ENCODE measurements at regions not wholly inside any gene's neighbourhood (a gene's known extent, or its start where the extent isn't known, plus 50 kb on each side); places are given as distances from the start of the nearest gene placed in this dataset.

DNA sequence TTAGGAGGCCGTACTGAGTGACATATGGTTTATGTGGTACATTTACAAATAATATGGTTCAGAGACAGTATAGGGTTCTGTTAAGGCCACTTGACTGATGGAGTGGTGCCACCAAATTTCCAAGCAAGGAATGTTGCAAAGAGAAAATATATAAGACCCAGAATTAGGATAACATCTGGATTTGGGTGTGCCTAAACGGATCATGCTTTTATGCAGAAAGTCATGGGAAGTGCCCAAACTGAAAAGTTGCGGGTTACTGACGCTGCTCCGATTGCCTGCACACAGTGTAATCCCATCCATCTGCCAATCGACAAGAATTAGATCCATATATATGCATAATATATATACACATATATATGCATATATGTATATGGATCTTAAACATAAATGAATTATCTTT lies 138.4 kb upstream of the DCN start:
- H3K36me3 Mint-ChIP-seq = peaks cover 3% of the 10 kb centered on the region
- H3K9me3 Mint-ChIP-seq = peaks cover 17% of the 10 kb centered on the region
- TF ChIP-seq, protein P1, sequence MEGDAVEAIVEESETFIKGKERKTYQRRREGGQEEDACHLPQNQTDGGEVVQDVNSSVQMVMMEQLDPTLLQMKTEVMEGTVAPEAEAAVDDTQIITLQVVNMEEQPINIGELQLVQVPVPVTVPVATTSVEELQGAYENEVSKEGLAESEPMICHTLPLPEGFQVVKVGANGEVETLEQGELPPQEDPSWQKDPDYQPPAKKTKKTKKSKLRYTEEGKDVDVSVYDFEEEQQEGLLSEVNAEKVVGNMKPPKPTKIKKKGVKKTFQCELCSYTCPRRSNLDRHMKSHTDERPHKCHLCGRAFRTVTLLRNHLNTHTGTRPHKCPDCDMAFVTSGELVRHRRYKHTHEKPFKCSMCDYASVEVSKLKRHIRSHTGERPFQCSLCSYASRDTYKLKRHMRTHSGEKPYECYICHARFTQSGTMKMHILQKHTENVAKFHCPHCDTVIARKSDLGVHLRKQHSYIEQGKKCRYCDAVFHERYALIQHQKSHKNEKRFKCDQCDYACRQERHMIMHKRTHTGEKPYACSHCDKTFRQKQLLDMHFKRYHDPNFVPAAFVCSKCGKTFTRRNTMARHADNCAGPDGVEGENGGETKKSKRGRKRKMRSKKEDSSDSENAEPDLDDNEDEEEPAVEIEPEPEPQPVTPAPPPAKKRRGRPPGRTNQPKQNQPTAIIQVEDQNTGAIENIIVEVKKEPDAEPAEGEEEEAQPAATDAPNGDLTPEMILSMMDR (IDR thresholded peaks at IDR 0.05; ENCODE audit: unreplicated experiment) = no peak
- no peak overlapping the region for H3K27ac Mint-ChIP-seq
- H3K27me3 Mint-ChIP-seq (ENCODE audit: low read depth) = no peaks in the 10 kb centered on the region
- no peak overlapping the region for H3K4me3 Mint-ChIP-seq
- peaks cover 33% of the 10 kb centered on the region for H3K4me1 Mint-ChIP-seq
- DNase-seq (ENCODE audit: low spot score in 2 of 2, unreplicated experiment in 2 of 2) = no peak

DNA sequence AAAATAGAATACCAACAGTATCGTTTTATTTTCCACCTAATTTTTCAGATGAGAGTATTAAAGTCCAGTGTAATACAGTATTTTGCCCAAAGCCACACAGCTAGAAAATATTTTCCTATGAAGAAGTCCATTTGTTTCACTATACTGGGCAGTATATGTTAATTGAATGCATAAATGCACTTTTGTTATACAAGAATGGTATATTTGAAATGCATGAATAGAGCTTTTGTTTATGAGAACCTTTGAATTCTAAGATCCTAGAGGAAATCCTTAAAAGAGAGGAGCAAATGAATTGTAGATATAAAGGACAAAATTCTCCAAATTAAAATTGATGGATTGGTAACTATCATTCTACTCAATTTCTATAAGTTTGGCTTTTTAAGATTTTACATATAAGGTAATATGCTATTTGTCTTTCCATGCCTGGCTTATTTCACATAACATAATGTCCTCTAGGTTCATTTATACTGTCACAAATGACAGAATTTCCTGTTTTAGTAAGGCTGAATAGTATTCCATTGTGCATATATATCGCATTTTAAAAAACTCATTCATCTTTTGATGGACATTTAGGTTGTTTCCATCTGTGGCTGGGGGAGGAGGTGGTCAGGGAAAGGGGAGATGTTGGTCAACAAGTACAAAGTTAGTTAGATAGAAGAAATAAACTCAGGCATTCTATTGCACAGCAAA lies 136.6 kb upstream of the DCN start:
- H3K4me1 Mint-ChIP-seq = peaks cover 21% of the 10 kb centered on the region
- TF ChIP-seq, protein P1 (IDR thresholded peaks at IDR 0.05; ENCODE audit: unreplicated experiment) = no peak
- no peak overlapping the region for H3K27ac Mint-ChIP-seq
- no peak for DNase-seq (ENCODE audit: low spot score in 2 of 2, unreplicated experiment in 2 of 2)
- peaks cover 27% of the 10 kb centered on the region for H3K9me3 Mint-ChIP-seq
- H3K36me3 Mint-ChIP-seq = peaks cover 6% of the 10 kb centered on the region
- no peak overlapping the region for H3K4me3 Mint-ChIP-seq
- H3K27me3 Mint-ChIP-seq (ENCODE audit: low read depth) = no peaks in the 10 kb centered on the region

DNA sequence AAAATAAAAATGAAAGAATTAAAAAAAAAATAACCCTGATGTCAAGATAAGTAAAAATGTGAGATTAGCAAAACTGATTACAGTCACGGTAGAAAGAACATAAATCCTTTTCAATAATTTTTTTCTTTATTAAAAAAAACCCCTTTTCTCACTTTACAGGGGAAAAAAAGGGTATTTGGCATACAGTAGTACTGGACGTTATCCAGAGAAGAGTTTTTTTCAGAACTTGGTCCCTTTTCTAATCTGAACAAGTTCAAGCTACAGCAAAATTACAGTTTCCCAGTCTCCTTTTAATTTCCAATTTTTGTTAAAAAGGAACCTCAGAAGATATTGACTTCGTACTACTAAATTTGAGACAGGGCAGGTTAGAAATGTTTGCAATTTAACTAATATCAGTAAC lies 134.7 kb upstream of the DCN start:
- H3K4me3 Mint-ChIP-seq = no peak overlapping the region
- H3K27me3 Mint-ChIP-seq (ENCODE audit: low read depth) = no peaks in the 10 kb centered on the region

DNA sequence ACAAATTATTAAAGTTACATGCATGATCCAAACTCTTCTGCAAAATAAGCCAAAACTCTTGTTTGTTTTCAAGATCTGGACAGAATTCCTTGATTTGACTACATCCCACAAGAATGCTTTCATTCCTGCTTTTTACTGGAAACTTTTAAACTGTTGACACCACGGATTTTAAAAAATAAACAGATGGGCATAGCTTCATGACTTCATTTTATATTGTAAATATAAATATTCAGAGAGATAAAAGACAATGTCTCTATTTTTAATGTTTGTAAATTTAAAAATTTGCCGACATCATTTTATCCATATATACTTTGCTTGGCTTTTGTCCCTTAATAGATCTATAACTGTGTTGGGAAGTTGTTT lies 134.3 kb upstream of the DCN start:
- H3K4me1 Mint-ChIP-seq = peaks cover 16% of the 10 kb centered on the region

More for the DNA sequence above, 134.7 kb upstream of the DCN start:
- Mint-ChIP-seq H3K36me3 (peaks cover 6% of the 10 kb centered on the region), H3K9me3 (peaks cover 20% of the 10 kb centered on the region), H3K4me1 (peaks cover 12% of the 10 kb centered on the region), H3K27ac (peak overlapping the region; percentile 59)
- DNase-seq (ENCODE audit: low spot score in 2 of 2, unreplicated experiment in 2 of 2) = no peak
- TF ChIP-seq, protein P1 (IDR thresholded peaks at IDR 0.05; ENCODE audit: unreplicated experiment) = no peak

DNA sequence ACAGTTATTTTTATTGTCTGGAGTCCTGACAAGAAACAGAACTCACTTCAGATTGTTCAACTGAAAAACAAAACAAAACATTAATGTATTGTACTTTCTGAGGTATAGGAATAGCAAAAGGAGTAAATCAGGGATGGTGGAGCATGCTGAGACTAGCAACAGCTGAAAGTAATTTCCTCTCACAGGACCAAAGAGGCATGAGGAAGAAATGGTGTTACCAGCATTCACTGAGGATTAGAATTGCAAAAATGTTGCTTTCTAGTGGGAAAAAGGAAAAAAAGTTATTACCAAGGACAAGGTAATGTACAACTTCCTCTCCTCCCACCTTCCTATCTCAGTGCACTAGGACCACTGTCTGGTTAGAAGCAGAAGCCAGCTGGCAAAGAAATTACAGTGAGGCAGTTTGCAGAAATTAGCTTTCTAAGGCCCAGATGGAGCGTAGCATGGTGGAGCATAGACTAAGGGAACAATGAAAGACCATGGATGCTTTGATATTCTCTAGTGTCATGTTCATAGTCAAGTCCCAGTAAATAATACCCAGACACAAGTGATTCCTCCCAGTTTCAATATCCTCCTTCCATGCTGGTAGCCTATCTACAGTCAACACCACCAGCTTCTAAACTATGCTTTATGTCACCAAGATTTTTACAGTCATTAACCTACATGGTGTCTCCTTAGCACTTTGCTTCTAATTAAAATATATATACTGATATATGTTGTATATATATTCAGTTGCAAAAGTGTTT lies 133.7 kb upstream of the DCN start:
- peak overlapping the region; percentile 77 for H3K27ac Mint-ChIP-seq

More for the DNA sequence above, 134.3 kb upstream of the DCN start:
- Mint-ChIP-seq H3K9me3 (peaks cover 16% of the 10 kb centered on the region), H3K36me3 (peaks cover 6% of the 10 kb centered on the region), H3K27me3 (ENCODE audit: low read depth) (no peaks in the 10 kb centered on the region), H3K27ac (peak overlapping the region; percentile 69), H3K4me3 (no peak overlapping the region)
- DNase-seq (ENCODE audit: low spot score in 2 of 2, unreplicated experiment in 2 of 2) = no peak
- TF ChIP-seq, protein P1 (IDR thresholded peaks at IDR 0.05; ENCODE audit: unreplicated experiment) = no peak

More for the DNA sequence above, 133.7 kb upstream of the DCN start:
- Mint-ChIP-seq H3K36me3 (peaks cover 6% of the 10 kb centered on the region), H3K9me3 (peaks cover 16% of the 10 kb centered on the region), H3K4me1 (peaks cover 18% of the 10 kb centered on the region), H3K27me3 (ENCODE audit: low read depth) (no peaks in the 10 kb centered on the region), H3K4me3 (no peak overlapping the region)
- TF ChIP-seq, protein P1 (IDR thresholded peaks at IDR 0.05; ENCODE audit: unreplicated experiment) = no peak
- no peak for DNase-seq (ENCODE audit: low spot score in 2 of 2, unreplicated experiment in 2 of 2)

Measured in mesothelial cell of epicardium (in vitro differentiated cells).